GM12878 (cell line): ENCODE measurements at regions not wholly inside any gene's neighbourhood (a gene's known extent, or its start where the extent isn't known, plus 50 kb on each side); places are given as distances from the start of the nearest gene placed in this dataset.

ENCODE experiments used
- ATAC-seq: fragments of 200-7000 bp; cut with Tn5 transposase; 3 replicates; pipeline ENCODE4 v1.9.1; 2020; ENCODE audit warnings: mild to moderate bottlenecking, moderate library complexity
- BruUV-seq: library from RNA; stranded (reverse); fragments of 400-500 nt; replicated peaks from 2 replicates; lab custom pipeline; 2021; lab: Mats Ljungman, UMichigan
- CTCF ChIA-PET: fragments of 300-600 bp; sonication (Branson Sonifier 250); formaldehyde crosslinking; extraction: SDS; loops from one replicate; lab custom pipeline; 2021; ENCODE audit warnings: inconsistent platforms; lab: Yijun Ruan, JAX
- POLR2A ChIA-PET: fragments of 350-600 bp; formaldehyde crosslinking; extraction: SDS; loops from one replicate; lab custom pipeline; 2021; ENCODE audit warnings: inconsistent platforms; lab: Charles Lee
- RAD21 ChIA-PET: fragments of 300-600 bp; sonication (Branson Sonifier 250); formaldehyde crosslinking; loops from one replicate; lab custom pipeline; 2023; ENCODE audit warnings: antibody characterized with exemption; ENCODE audit not compliant: unreplicated experiment; lab: Charles Lee
- SMC1A ChIA-PET: fragments of 300-600 bp; sonication (Branson Sonifier 250); formaldehyde crosslinking; loops from one replicate; lab custom pipeline; 2023; ENCODE audit not compliant: unreplicated experiment, uncharacterized antibody; lab: Charles Lee
- DNase-seq: peaks from one replicate; pipeline ENCODE4 v3.0.0-alpha.2; 2011; ENCODE audit warnings: low read depth, low spot score
- FAIRE-seq: peaks from 3 replicates; lab custom pipeline; 2011; peaks lifted over from hg19 to GRCh38; lab: Jason Lieb, UNC
- H2AFZ ChIP-seq: 2 replicates; pipeline ENCODE4 v1.6.0; 2011; ENCODE audit warnings: low read depth, low read length, control low read depth; ENCODE audit not compliant: control insufficient read depth
- H3K27ac ChIP-seq: 2 replicates; pipeline ENCODE4 v1.5.1; 2011; ENCODE audit warnings: control low read depth; ENCODE audit not compliant: control insufficient read depth, insufficient read depth
- H3K27me3 ChIP-seq, 2 experiments: replicated peaks in 1 of 2; 2 replicates each; pipeline versions ENCODE4 v1.6.0 to v1.6.1; 2011; ENCODE audit warnings: low read length in 1 of 2; ENCODE audit not compliant: control insufficient read depth in 2 of 2, insufficient read depth in 2 of 2
- H3K36me3 ChIP-seq, 2 experiments: 2 replicates each; pipeline ENCODE4 v1.5.1; 2011; ENCODE audit warnings: low read length in 1 of 2; ENCODE audit not compliant: control insufficient read depth in 2 of 2, insufficient read depth in 2 of 2
- H3K4me1 ChIP-seq: 2 replicates; pipeline ENCODE4 v1.6.1; 2011; ENCODE audit warnings: mild to moderate bottlenecking, low read length, moderate library complexity, mixed read lengths; ENCODE audit not compliant: control insufficient read depth, insufficient read depth
- H3K4me2 ChIP-seq: 2 replicates; pipeline ENCODE4 v1.6.0; 2011; ENCODE audit warnings: control low read depth; ENCODE audit not compliant: control insufficient read depth, insufficient read depth
- H3K4me3 ChIP-seq: fragments of 200-600 bp; sonication (generic); 2 replicates; pipeline ENCODE4 v1.5.1; 2016
- H3K79me2 ChIP-seq: 2 replicates; pipeline ENCODE4 v1.6.0; 2011; ENCODE audit warnings: low read length; ENCODE audit not compliant: control insufficient read depth, insufficient read depth
- H3K9ac ChIP-seq: 2 replicates; pipeline ENCODE4 v1.8.0; 2011; ENCODE audit warnings: low read length, control low read depth, mixed read lengths; ENCODE audit not compliant: control insufficient read depth, insufficient read depth
- H3K9me3 ChIP-seq: replicated peaks from 3 replicates; pipeline ENCODE4 v1.5.1; 2011; ENCODE audit warnings: mild to moderate bottlenecking, low read length; ENCODE audit not compliant: control insufficient read depth, insufficient read depth
- H4K20me1 ChIP-seq: 2 replicates; pipeline ENCODE4 v1.6.0; 2011; ENCODE audit not compliant: control insufficient read depth, insufficient read depth
- BACH1 ChIP-seq: fragments of 450-650 bp; IDR thresholded peaks from 2 replicates; pipeline ENCODE4 v1.6.1; 2017; ENCODE audit warnings: mild to moderate bottlenecking, borderline replicate concordance
- ESRRA ChIP-seq: IDR thresholded peaks from 2 replicates; pipeline ENCODE4 v1.6.1; 2012; ENCODE audit warnings: mild to moderate bottlenecking, low read length, improper control_type of control experiment
- MYB ChIP-seq: fragments of 150-350 bp; IDR thresholded peaks from 2 replicates; pipeline ENCODE4 v1.6.1; 2014; ENCODE audit warnings: mild to moderate bottlenecking, low read depth, low read length, borderline replicate concordance
- NFYA ChIP-seq: IDR thresholded peaks from 2 replicates; pipeline ENCODE4 v1.6.1; 2011; ENCODE audit warnings: low read depth, mild to moderate bottlenecking, low read length, improper control_type of control experiment, borderline replicate concordance
- RB1 ChIP-seq: fragments of 450-650 bp; formaldehyde crosslinking; IDR thresholded peaks from 2 replicates; pipeline ENCODE4 v1.6.1; 2017; ENCODE audit warnings: mild to moderate bottlenecking, borderline replicate concordance
- RELA ChIP-seq: fragments of 450-650 bp; IDR thresholded peaks from 2 replicates; pipeline ENCODE4 v1.8.0; 2014; ENCODE audit warnings: borderline replicate concordance; ENCODE audit not compliant: partially characterized antibody
- TBL1XR1 ChIP-seq: IDR thresholded peaks from 2 replicates; pipeline ENCODE4 v1.6.1; 2012; ENCODE audit warnings: low read depth, low read length, improper control_type of control experiment
- TCF3 ChIP-seq: IDR thresholded peaks from 2 replicates; pipeline ENCODE4 v1.6.1; 2012; ENCODE audit warnings: low read depth, mild to moderate bottlenecking, low read length, borderline replicate concordance; ENCODE audit not compliant: insufficient read depth
- WRNIP1 ChIP-seq: IDR thresholded peaks from 2 replicates; pipeline ENCODE4 v1.6.1; 2011; ENCODE audit warnings: low read depth, low read length, improper control_type of control experiment, borderline replicate concordance
- ZBTB40 ChIP-seq: fragments of 450-650 bp; IDR thresholded peaks from 2 replicates; pipeline ENCODE4 v1.6.1; 2016; ENCODE audit warnings: mild to moderate bottlenecking, moderate library complexity, borderline replicate concordance
- WGBS: methylation state at CpG from one replicate; pipeline ENCODE4 v1.1.6; 2016; ENCODE audit warnings: low lambda C conversion rate; ENCODE audit not compliant: insufficient replicate concordance, insufficient coverage; ENCODE audit errors: missing lambda C conversion rate; 5-methylcytosine and 5-hydroxymethylcytosine counted together
- in situ Hi-C: fragments of 300-500 bp; cut with MboI; formaldehyde crosslinking; loops from 9 replicates; pipeline ENCODE4 v1.14.3; 2018; ENCODE audit warnings: mixed read lengths
- intact Hi-C: fragments of 100-400 bp; cut with micrococcal nuclease; formaldehyde crosslinking; loops from one replicate; pipeline ENCODE4 v1.14.2; 2022; ENCODE audit not compliant: unreplicated experiment

- H3K9ac ChIP-seq = no peak overlapping the region
- ATAC-seq = no peak
- ChIA-PET POLR2A (no interaction called here), CTCF (no interaction called here), SMC1A (interaction anchor here (1.2 to 1.4 kb wide), 2 partner anchors 14 to 96 kb away, joined by 3 read pairs; no protein-coding TSS in a partner anchor), RAD21 (interaction anchor here (0.6 kb wide), 1 partner anchor 1044 kb away, joined by 3 read pairs; no protein-coding TSS in a partner anchor)
- no peak overlapping the region for H3K27ac ChIP-seq
- DNase-seq = no peak
- H3K36me3 ChIP-seq = no peaks in the 10 kb centered on the region
- no peaks in the 10 kb centered on the region for H3K79me2 ChIP-seq
- H3K4me3 ChIP-seq = no peak overlapping the region
- no peaks in the 10 kb centered on the region for H3K4me1 ChIP-seq
- no peak for FAIRE-seq
- H2AFZ ChIP-seq = no peak overlapping the region
- H3K4me2 ChIP-seq = no peak overlapping the region
- intact Hi-C loops = no loop called here
- H3K9me3 ChIP-seq = no peaks in the 10 kb centered on the region
- no TSS peak for BruUV-seq
- TF ChIP-seq WRNIP1 (no peak), RELA (no peak), ESRRA (no peak), TCF3 (no peak), ZBTB40 (no peak), MYB (no peak), RB1 (no peak), BACH1 (no peak), TBL1XR1 (no peak), NFYA (no peak)
- no peaks in the 10 kb centered on the region for H4K20me1 ChIP-seq
- in situ Hi-C loops = no loop called here
- 57% methylated on average over 18 of the region's 18 CpGs for WGBS
- peaks cover 0 to 5% of the 10 kb centered on the region in 2 experiments; a peak in 2 of 4 replicates for H3K27me3 ChIP-seq
Observed at GRCh38 chr16:22624038-22624799, 113.5 kb downstream of the NPIPB5 start.
